H9 (cell line): ENCODE measurements at regions not wholly inside any gene's neighbourhood (a gene's known extent, or its start where the extent isn't known, plus 50 kb on each side); places are given as distances from the start of the nearest gene placed in this dataset.

Source experiments
- DNase-seq: peaks from one replicate; pipeline ENCODE4 v3.0.0-alpha.2; 2017
- H2AFZ ChIP-seq: one replicate; pipeline ENCODE4 v1.6.1; 2013; ENCODE audit warnings: mild to moderate bottlenecking, low read length, control low read depth, moderate library complexity
- H2AK5ac ChIP-seq: 2 replicates; pipeline ENCODE4 v1.6.1; 2013; ENCODE audit warnings: low read length, control low read depth, mixed read lengths; ENCODE audit not compliant: insufficient read length
- H2BK120ac ChIP-seq: one replicate; pipeline ENCODE4 v1.6.1; 2013; ENCODE audit warnings: low read depth, mild to moderate bottlenecking, low read length, control low read depth, inconsistent platforms; ENCODE audit not compliant: poor library complexity, severe bottlenecking
- H2BK12ac ChIP-seq: 2 replicates; pipeline ENCODE4 v1.6.1; 2013; ENCODE audit warnings: low read length, control low read depth, mixed read lengths, low read depth; ENCODE audit not compliant: insufficient read length
- H2BK15ac ChIP-seq: 2 replicates; pipeline ENCODE4 v1.6.1; 2013; ENCODE audit warnings: low read depth, low read length, control low read depth
- H2BK20ac ChIP-seq: one replicate; pipeline ENCODE4 v1.6.1; 2013; ENCODE audit warnings: low read depth, mild to moderate bottlenecking, low read length, control low read depth, inconsistent platforms; ENCODE audit not compliant: poor library complexity, severe bottlenecking
- H2BK5ac ChIP-seq: 2 replicates; pipeline ENCODE4 v1.6.1; 2013; ENCODE audit warnings: low read length, control low read depth, mixed read lengths; ENCODE audit not compliant: insufficient read length
- H3K14ac ChIP-seq: 2 replicates; pipeline ENCODE4 v1.6.1; 2013; ENCODE audit warnings: low read length, control low read depth; ENCODE audit not compliant: insufficient read depth
- H3K18ac ChIP-seq: 2 replicates; pipeline ENCODE4 v1.6.1; 2013; ENCODE audit warnings: low read depth, mild to moderate bottlenecking, mixed read lengths, low read length, control low read depth; ENCODE audit not compliant: insufficient read length
- H3K23ac ChIP-seq: 2 replicates; pipeline ENCODE4 v1.6.1; 2013; ENCODE audit warnings: low read length, control low read depth, mixed read lengths, low read depth; ENCODE audit not compliant: insufficient read length
- H3K23me2 ChIP-seq: 2 replicates; pipeline ENCODE4 v1.6.1; 2013; ENCODE audit warnings: low read depth, mild to moderate bottlenecking, mixed read lengths, low read length, control low read depth; ENCODE audit not compliant: insufficient read length, poor library complexity, severe bottlenecking
- H3K27ac ChIP-seq: 2 replicates; pipeline ENCODE4 v1.5.1; 2013; ENCODE audit warnings: low read length, control low read depth, mixed read lengths, low read depth; ENCODE audit not compliant: insufficient read length
- H3K27me3 ChIP-seq: 2 replicates; pipeline ENCODE4 v1.6.1; 2013; ENCODE audit warnings: low read length, control low read depth, inconsistent platforms; ENCODE audit not compliant: insufficient read depth
- H3K4ac ChIP-seq: 2 replicates; pipeline ENCODE4 v1.6.1; 2013; ENCODE audit warnings: low read depth, mild to moderate bottlenecking, control low read depth, inconsistent platforms, low read length, moderate library complexity
- H3K4me1 ChIP-seq: 2 replicates; pipeline ENCODE4 v1.6.1; 2013; ENCODE audit warnings: low read length, control low read depth, inconsistent platforms; ENCODE audit not compliant: insufficient read depth
- H3K4me2 ChIP-seq: 2 replicates; pipeline ENCODE4 v1.6.1; 2013; ENCODE audit warnings: low read length, control low read depth, mixed read lengths; ENCODE audit not compliant: insufficient read length, insufficient read depth
- H3K56ac ChIP-seq: 2 replicates; pipeline ENCODE4 v1.6.1; 2013; ENCODE audit warnings: low read depth, mild to moderate bottlenecking, mixed read lengths, low read length, control low read depth; ENCODE audit not compliant: insufficient read length
- H3K79me1 ChIP-seq: 2 replicates; pipeline ENCODE4 v1.6.1; 2013; ENCODE audit warnings: low read depth, mild to moderate bottlenecking, moderate library complexity, low read length, control low read depth, inconsistent platforms; ENCODE audit not compliant: insufficient read depth, poor library complexity, severe bottlenecking
- H3K79me2 ChIP-seq: 2 replicates; pipeline ENCODE4 v1.6.1; 2013; ENCODE audit warnings: low read length, control low read depth, inconsistent platforms; ENCODE audit not compliant: insufficient read depth
- H3K9ac ChIP-seq: 2 replicates; pipeline ENCODE4 v1.6.1; 2013; ENCODE audit warnings: low read length, control low read depth, mixed read lengths; ENCODE audit not compliant: insufficient read length; ENCODE audit errors: extremely low read depth
- H3K9me3 ChIP-seq: one replicate; pipeline ENCODE4 v1.6.1; 2013; ENCODE audit warnings: low read depth, low read length, inconsistent platforms; ENCODE audit not compliant: control insufficient read depth
- H3T11ph ChIP-seq: one replicate; pipeline ENCODE4 v1.6.1; 2013; ENCODE audit warnings: mild to moderate bottlenecking, low read length, control low read depth, inconsistent platforms
- H4K20me1 ChIP-seq: one replicate; pipeline ENCODE4 v1.6.1; 2013; ENCODE audit not compliant: control insufficient read depth, insufficient read length, insufficient read depth
- H4K5ac ChIP-seq: 2 replicates; pipeline ENCODE4 v1.6.1; 2013; ENCODE audit warnings: low read depth, mild to moderate bottlenecking, mixed read lengths, low read length, control low read depth; ENCODE audit not compliant: insufficient read length
- H4K8ac ChIP-seq: replicated peaks from 2 replicates; pipeline ENCODE4 v1.6.1; 2013; ENCODE audit warnings: low read length, control low read depth, mixed read lengths, low read depth; ENCODE audit not compliant: insufficient read length
- H4K91ac ChIP-seq: 2 replicates; pipeline ENCODE4 v1.6.1; 2013; ENCODE audit warnings: low read depth, mild to moderate bottlenecking, moderate library complexity, mixed read lengths, low read length, control low read depth; ENCODE audit not compliant: insufficient read length
- H3K27ac Mint-ChIP-seq, 3 experiments: 2 replicates in 2 of 3; 3 replicates in 1 of 3; pipeline ENCODE4 v1.8.0; 2020 to 2021; ENCODE audit warnings: mixed read lengths in 3 of 3, mild to moderate bottlenecking in 1 of 3, moderate library complexity in 1 of 3
- H3K27me3 Mint-ChIP-seq: 2 replicates; pipeline ENCODE4 v1.8.0; 2021; ENCODE audit warnings: low read depth, mild to moderate bottlenecking, moderate library complexity, mixed read lengths
- H3K36me3 Mint-ChIP-seq, 3 experiments: 2 replicates in 2 of 3; 3 replicates in 1 of 3; pipeline ENCODE4 v1.8.0; 2020 to 2021; ENCODE audit warnings: low read depth in 3 of 3, mixed read lengths in 3 of 3; ENCODE audit not compliant: insufficient read depth in 1 of 3
- H3K4me1 Mint-ChIP-seq, 2 experiments: 2 replicates each; pipeline ENCODE4 v1.8.0; 2020; ENCODE audit warnings: mixed read lengths in 2 of 2
- H3K4me3 Mint-ChIP-seq, 2 experiments: 2 replicates in 1 of 2; 3 replicates in 1 of 2; pipeline ENCODE4 v1.8.0; 2020 to 2021; ENCODE audit warnings: mild to moderate bottlenecking in 2 of 2, mixed read lengths in 2 of 2, moderate library complexity in 1 of 2
- H3K9me3 Mint-ChIP-seq, 2 experiments: 2 replicates in 1 of 2; 3 replicates in 1 of 2; pipeline ENCODE4 v1.8.0; 2020; ENCODE audit warnings: mild to moderate bottlenecking in 2 of 2, mixed read lengths in 2 of 2, moderate library complexity in 1 of 2
- WGBS: extraction: QIAGEN DNeasy Blood & Tissue Kit; methylation state at CpG from one replicate; pipeline ENCODE4 v1.1.7; 2013; ENCODE audit warnings: missing lambda C conversion rate, low lambda C conversion rate, mixed read lengths; ENCODE audit not compliant: insufficient read length; ENCODE audit errors: extremely low coverage; 5-methylcytosine and 5-hydroxymethylcytosine counted together
- TF ChIP-seq, protein P1 (sequence below): fragments of 200-600 bp; sonication (generic); conservative IDR thresholded peaks from 3 replicates; pipeline ENCODE4 v1.8.0; 2021; ENCODE audit warnings: antibody characterized with exemption, mild to moderate bottlenecking

DNA sequence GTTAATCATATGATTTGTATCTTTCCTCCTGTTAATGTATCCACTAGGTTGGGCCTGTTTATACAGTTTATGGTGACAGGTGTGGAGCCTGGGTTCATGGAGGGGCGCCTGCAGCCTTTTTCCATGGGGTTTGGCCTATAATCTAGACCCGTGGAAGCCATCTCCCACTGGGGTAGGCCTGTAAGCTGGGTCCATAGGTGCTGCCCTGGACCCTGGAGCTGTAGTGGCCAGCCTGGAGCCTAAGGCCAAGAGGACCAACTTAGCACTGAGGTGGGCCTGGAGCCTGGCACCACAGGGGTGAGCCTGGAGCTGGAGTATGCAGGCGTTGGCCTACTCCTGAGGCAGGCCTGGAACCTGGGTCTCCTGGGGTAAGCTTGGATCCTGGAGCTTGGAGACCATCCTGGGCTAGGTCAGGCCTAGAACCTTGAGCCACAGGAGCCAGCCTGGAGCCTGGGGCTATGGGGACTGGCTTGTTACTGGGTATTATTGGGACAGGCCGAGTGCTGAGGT lies 249.4 kb upstream of the HTR2C start:
- Histone ChIP-seq H2BK120ac (no peak overlapping the region), H2BK5ac (no peak overlapping the region), H3K9me3 (no peaks in the 10 kb centered on the region), H2AFZ (no peak overlapping the region), H2AK5ac (no peak overlapping the region), H3K14ac (no peak overlapping the region), H3K4ac (no peak overlapping the region), H4K91ac (no peak overlapping the region), H3K79me1 (no peaks in the 10 kb centered on the region), H3K4me1 (no peaks in the 10 kb centered on the region), H3K23me2 (no peaks in the 10 kb centered on the region), H3K4me2 (no peak overlapping the region), H3K9ac (no peak overlapping the region), H2BK20ac (no peak overlapping the region), H2BK12ac (no peak overlapping the region), H3K27me3 (no peaks in the 10 kb centered on the region), H3K23ac (no peak overlapping the region), H4K20me1 (no peaks in the 10 kb centered on the region), H3K79me2 (no peaks in the 10 kb centered on the region), H2BK15ac (no peak overlapping the region), H4K5ac (no peak overlapping the region), H3K56ac (no peak overlapping the region), H3K27ac (no peak overlapping the region), H3T11ph (no peak overlapping the region), H3K18ac (no peak overlapping the region), H4K8ac (no peak overlapping the region)
- no peak overlapping the region for H3K27ac Mint-ChIP-seq
- H3K4me1 Mint-ChIP-seq: no peaks in the 10 kb centered on the region
- no peak for DNase-seq
- TF ChIP-seq, protein P1, sequence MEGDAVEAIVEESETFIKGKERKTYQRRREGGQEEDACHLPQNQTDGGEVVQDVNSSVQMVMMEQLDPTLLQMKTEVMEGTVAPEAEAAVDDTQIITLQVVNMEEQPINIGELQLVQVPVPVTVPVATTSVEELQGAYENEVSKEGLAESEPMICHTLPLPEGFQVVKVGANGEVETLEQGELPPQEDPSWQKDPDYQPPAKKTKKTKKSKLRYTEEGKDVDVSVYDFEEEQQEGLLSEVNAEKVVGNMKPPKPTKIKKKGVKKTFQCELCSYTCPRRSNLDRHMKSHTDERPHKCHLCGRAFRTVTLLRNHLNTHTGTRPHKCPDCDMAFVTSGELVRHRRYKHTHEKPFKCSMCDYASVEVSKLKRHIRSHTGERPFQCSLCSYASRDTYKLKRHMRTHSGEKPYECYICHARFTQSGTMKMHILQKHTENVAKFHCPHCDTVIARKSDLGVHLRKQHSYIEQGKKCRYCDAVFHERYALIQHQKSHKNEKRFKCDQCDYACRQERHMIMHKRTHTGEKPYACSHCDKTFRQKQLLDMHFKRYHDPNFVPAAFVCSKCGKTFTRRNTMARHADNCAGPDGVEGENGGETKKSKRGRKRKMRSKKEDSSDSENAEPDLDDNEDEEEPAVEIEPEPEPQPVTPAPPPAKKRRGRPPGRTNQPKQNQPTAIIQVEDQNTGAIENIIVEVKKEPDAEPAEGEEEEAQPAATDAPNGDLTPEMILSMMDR: no peak
- no peak overlapping the region for H3K4me3 Mint-ChIP-seq
- H3K9me3 Mint-ChIP-seq: peaks cover 9 to 16% of the 10 kb centered on the region in 2 experiments
- no CpG with 5 or more reads among the region's 4 CpGs for WGBS
- no peaks in the 10 kb centered on the region for H3K27me3 Mint-ChIP-seq
- peaks cover 3 to 13% (median 8%) of the 10 kb centered on the region in 3 experiments; a peak in 6 of 7 replicates for H3K36me3 Mint-ChIP-seq
